ENCODE measurements at regions not wholly inside any gene's neighbourhood (a gene's known extent, or its start where the extent isn't known, plus 50 kb on each side); places are given as distances from the start of the nearest gene placed in this dataset.

DNA sequence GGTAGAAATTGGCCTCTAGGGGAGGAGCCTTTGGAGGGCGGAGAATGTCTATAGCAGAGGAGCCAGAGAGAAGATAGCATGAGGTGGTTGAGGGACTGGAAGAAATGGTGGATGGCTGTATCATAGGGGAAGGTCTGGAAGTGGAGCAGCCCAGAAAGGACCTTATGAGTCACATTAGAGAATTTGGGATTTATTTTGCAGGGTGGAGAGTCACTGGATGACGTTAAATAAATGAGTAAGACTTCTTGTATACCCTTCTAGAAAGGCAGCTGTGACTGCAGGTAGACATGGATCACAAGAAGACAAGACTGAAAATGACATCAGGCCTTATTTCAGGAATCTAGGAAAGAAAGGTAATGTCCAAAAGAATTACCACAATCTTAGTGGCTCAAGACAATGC lies 208.2 kb upstream of the TMTC1 start:
- Histone ChIP-seq H3K27ac (ENCODE audit: low read length) (no peak overlapping the region), H3K4me2 (ENCODE audit: low read length) (no peak overlapping the region), H3K9me3 (ENCODE audit: insufficient read depth, low read length) (no peaks in the 10 kb centered on the region), H3K27me3 (ENCODE audit: low read depth, low read length) (no peaks in the 10 kb centered on the region; the same call in 1 of the 2 replicates), H3K4me3 (ENCODE audit: low read length) (no peak overlapping the region), H3K4me1 (ENCODE audit: low read length) (no peaks in the 10 kb centered on the region), H3K36me3 (replicated peaks; ENCODE audit: low read depth, low read length) (no peaks in the 10 kb centered on the region), H3K79me2 (ENCODE audit: low read length) (no peaks in the 10 kb centered on the region), H3K9ac (ENCODE audit: low read length) (no peak overlapping the region), H4K20me1 (ENCODE audit: insufficient read depth, low read length) (no peaks in the 10 kb centered on the region), H2AFZ (ENCODE audit: low read depth, low read length) (no peak overlapping the region)
- TF ChIP-seq, protein P1, sequence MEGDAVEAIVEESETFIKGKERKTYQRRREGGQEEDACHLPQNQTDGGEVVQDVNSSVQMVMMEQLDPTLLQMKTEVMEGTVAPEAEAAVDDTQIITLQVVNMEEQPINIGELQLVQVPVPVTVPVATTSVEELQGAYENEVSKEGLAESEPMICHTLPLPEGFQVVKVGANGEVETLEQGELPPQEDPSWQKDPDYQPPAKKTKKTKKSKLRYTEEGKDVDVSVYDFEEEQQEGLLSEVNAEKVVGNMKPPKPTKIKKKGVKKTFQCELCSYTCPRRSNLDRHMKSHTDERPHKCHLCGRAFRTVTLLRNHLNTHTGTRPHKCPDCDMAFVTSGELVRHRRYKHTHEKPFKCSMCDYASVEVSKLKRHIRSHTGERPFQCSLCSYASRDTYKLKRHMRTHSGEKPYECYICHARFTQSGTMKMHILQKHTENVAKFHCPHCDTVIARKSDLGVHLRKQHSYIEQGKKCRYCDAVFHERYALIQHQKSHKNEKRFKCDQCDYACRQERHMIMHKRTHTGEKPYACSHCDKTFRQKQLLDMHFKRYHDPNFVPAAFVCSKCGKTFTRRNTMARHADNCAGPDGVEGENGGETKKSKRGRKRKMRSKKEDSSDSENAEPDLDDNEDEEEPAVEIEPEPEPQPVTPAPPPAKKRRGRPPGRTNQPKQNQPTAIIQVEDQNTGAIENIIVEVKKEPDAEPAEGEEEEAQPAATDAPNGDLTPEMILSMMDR (IDR thresholded peaks at IDR 0.05; ENCODE audit: low read depth, low read length) = no peak
- no peak for TF ChIP-seq EZH2phosphoT487 (IDR thresholded peaks at IDR 0.05; ENCODE audit: low read depth)

- H3K36me3 ChIP-seq (replicated peaks; ENCODE audit: low read depth, low read length) = no peaks in the 10 kb centered on the region
- H3K27ac ChIP-seq (ENCODE audit: low read length) = no peak overlapping the region
- TF ChIP-seq, protein P1 (IDR thresholded peaks at IDR 0.05; ENCODE audit: low read depth, low read length) = no peak
- TF ChIP-seq EZH2phosphoT487 (IDR thresholded peaks at IDR 0.05; ENCODE audit: low read depth) = no peak
- H4K20me1 ChIP-seq (ENCODE audit: insufficient read depth, low read length) = no peaks in the 10 kb centered on the region
- no peak overlapping the region for H3K9ac ChIP-seq (ENCODE audit: low read length)
- H3K27me3 ChIP-seq (ENCODE audit: low read depth, low read length) = no peaks in the 10 kb centered on the region; the same call in 1 of the 2 replicates
- H2AFZ ChIP-seq (ENCODE audit: low read depth, low read length) = no peak overlapping the region
- H3K4me1 ChIP-seq (ENCODE audit: low read length) = no peaks in the 10 kb centered on the region
- H3K79me2 ChIP-seq (ENCODE audit: low read length) = no peaks in the 10 kb centered on the region
- H3K4me3 ChIP-seq (ENCODE audit: low read length) = no peak overlapping the region
- H3K9me3 ChIP-seq (ENCODE audit: insufficient read depth, low read length) = no peaks in the 10 kb centered on the region
- no peak overlapping the region for H3K4me2 ChIP-seq (ENCODE audit: low read length)
Measured at GRCh38 chr12:29990971-29991370, 207.2 kb upstream of the TMTC1 start.

GRCh38 chr12:29983851-29984250 lies 200.1 kb upstream of the TMTC1 start:
- no peak overlapping the region for H3K4me2 ChIP-seq (ENCODE audit: low read length)
- no peaks in the 10 kb centered on the region for H3K79me2 ChIP-seq (ENCODE audit: low read length)
- H3K4me3 ChIP-seq (ENCODE audit: low read length) = no peak overlapping the region
- H3K27me3 ChIP-seq (ENCODE audit: low read depth, low read length) = no peaks in the 10 kb centered on the region
- H3K27ac ChIP-seq (ENCODE audit: low read length) = no peak overlapping the region
- H3K36me3 ChIP-seq (replicated peaks; ENCODE audit: low read depth, low read length) = no peaks in the 10 kb centered on the region
- peaks cover 7% of the 10 kb centered on the region for H3K4me1 ChIP-seq (ENCODE audit: low read length)
- TF ChIP-seq, protein P1 (IDR thresholded peaks at IDR 0.05; ENCODE audit: low read depth, low read length) = no peak
- H2AFZ ChIP-seq (ENCODE audit: low read depth, low read length) = no peak overlapping the region
- no peaks in the 10 kb centered on the region for H4K20me1 ChIP-seq (ENCODE audit: insufficient read depth, low read length)
- 0 out of 2 replicates have a peak, but pooled peaks cover 3% of the 10 kb centered on the region for H3K9me3 ChIP-seq (ENCODE audit: insufficient read depth, low read length)
- no peak overlapping the region for H3K9ac ChIP-seq (ENCODE audit: low read length)

- no peak overlapping the region for H3K4me3 ChIP-seq (ENCODE audit: low read length)
- H3K9me3 ChIP-seq (ENCODE audit: insufficient read depth, low read length) = 0 out of 2 replicates have a peak, but pooled peaks cover 3% of the 10 kb centered on the region
- H3K36me3 ChIP-seq (replicated peaks; ENCODE audit: low read depth, low read length) = no peaks in the 10 kb centered on the region
- no peak overlapping the region for H2AFZ ChIP-seq (ENCODE audit: low read depth, low read length)
- no peaks in the 10 kb centered on the region for H3K27me3 ChIP-seq (ENCODE audit: low read depth, low read length)
- H3K27ac ChIP-seq (ENCODE audit: low read length) = no peak overlapping the region
- TF ChIP-seq, protein P1 (IDR thresholded peaks at IDR 0.05; ENCODE audit: low read depth, low read length) = no peak
- 0 out of 2 replicates have a peak, but pooled peaks have one; percentile 30 for TF ChIP-seq EZH2phosphoT487 (IDR thresholded peaks at IDR 0.05; ENCODE audit: low read depth)
- no peaks in the 10 kb centered on the region for H3K79me2 ChIP-seq (ENCODE audit: low read length)
- H3K4me1 ChIP-seq (ENCODE audit: low read length) = peaks cover 7% of the 10 kb centered on the region
- no peak overlapping the region for H3K9ac ChIP-seq (ENCODE audit: low read length)
- no peaks in the 10 kb centered on the region for H4K20me1 ChIP-seq (ENCODE audit: insufficient read depth, low read length)
- no peak overlapping the region for H3K4me2 ChIP-seq (ENCODE audit: low read length)
Measured at GRCh38 chr12:29980304-29980703, 196.6 kb upstream of the TMTC1 start.

Measured in OCI-LY3 (cell line).